ENCODE measurements at regions not wholly inside any gene's neighbourhood (a gene's known extent, or its start where the extent isn't known, plus 50 kb on each side); places are given as distances from the start of the nearest gene placed in this dataset.

DNA sequence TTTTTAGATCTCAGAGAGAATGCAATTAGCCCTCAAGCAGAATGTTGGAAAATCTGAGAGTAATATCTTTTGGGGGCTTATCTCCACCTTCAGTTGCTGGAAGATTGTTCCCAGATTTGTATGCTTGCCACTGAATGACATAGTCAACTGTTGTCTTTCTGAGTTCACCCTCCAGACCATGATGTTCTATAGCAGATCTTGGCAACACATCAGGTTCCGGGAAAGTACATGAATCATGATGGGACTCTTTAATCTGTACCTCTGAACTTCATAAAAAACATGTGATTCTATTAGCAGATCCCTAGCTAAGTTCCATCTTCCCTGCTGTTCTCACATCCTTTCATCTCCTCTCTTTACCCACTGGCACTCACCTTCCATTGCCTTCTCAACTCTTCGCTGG, 68.9 kb downstream of the PLCE1 start (continued):
- TF ChIP-seq, protein P1, sequence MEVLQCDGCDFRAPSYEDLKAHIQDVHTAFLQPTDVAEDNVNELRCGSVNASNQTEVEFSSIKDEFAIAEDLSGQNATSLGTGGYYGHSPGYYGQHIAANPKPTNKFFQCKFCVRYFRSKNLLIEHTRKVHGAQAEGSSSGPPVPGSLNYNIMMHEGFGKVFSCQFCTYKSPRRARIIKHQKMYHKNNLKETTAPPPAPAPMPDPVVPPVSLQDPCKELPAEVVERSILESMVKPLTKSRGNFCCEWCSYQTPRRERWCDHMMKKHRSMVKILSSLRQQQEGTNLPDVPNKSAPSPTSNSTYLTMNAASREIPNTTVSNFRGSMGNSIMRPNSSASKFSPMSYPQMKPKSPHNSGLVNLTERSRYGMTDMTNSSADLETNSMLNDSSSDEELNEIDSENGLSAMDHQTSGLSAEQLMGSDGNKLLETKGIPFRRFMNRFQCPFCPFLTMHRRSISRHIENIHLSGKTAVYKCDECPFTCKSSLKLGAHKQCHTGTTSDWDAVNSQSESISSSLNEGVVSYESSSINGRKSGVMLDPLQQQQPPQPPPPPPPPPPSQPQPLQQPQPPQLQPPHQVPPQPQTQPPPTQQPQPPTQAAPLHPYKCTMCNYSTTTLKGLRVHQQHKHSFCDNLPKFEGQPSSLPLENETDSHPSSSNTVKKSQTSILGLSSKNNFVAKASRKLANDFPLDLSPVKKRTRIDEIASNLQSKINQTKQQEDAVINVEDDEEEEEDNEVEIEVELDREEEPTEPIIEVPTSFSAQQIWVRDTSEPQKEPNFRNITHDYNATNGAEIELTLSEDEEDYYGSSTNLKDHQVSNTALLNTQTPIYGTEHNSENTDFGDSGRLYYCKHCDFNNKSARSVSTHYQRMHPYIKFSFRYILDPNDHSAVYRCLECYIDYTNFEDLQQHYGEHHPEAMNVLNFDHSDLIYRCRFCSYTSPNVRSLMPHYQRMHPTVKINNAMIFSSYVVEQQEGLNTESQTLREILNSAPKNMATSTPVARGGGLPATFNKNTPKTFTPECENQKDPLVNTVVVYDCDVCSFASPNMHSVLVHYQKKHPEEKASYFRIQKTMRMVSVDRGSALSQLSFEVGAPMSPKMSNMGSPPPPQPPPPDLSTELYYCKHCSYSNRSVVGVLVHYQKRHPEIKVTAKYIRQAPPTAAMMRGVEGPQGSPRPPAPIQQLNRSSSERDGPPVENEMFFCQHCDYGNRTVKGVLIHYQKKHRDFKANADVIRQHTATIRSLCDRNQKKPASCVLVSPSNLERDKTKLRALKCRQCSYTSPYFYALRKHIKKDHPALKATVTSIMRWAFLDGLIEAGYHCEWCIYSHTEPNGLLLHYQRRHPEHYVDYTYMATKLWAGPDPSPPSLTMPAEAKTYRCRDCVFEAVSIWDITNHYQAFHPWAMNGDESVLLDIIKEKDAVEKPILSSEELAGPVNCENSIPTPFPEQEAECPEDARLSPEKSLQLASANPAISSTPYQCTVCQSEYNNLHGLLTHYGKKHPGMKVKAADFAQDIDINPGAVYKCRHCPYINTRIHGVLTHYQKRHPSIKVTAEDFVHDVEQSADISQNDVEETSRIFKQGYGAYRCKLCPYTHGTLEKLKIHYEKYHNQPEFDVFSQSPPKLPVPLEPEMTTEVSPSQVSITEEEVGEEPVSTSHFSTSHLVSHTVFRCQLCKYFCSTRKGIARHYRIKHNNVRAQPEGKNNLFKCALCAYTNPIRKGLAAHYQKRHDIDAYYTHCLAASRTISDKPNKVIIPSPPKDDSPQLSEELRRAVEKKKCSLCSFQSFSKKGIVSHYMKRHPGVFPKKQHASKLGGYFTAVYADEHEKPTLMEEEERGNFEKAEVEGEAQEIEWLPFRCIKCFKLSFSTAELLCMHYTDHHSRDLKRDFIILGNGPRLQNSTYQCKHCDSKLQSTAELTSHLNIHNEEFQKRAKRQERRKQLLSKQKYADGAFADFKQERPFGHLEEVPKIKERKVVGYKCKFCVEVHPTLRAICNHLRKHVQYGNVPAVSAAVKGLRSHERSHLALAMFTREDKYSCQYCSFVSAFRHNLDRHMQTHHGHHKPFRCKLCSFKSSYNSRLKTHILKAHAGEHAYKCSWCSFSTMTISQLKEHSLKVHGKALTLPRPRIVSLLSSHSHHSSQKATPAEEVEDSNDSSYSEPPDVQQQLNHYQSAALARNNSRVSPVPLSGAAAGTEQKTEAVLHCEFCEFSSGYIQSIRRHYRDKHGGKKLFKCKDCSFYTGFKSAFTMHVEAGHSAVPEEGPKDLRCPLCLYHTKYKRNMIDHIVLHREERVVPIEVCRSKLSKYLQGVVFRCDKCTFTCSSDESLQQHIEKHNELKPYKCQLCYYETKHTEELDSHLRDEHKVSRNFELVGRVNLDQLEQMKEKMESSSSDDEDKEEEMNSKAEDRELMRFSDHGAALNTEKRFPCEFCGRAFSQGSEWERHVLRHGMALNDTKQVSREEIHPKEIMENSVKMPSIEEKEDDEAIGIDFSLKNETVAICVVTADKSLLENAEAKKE (CRISPR knock-in tag; IDR thresholded peaks at IDR 0.05) = no peak
- TF ChIP-seq CREB1 (CRISPR knock-in tag; IDR thresholded peaks at IDR 0.05; ENCODE audit: low read depth) (no peak), EZH2phosphoT487 (IDR thresholded peaks at IDR 0.05; ENCODE audit: unreplicated experiment) (no peak), STAT1 (IDR thresholded peaks at IDR 0.05; ENCODE audit: unreplicated experiment) (no peak)

DNA sequence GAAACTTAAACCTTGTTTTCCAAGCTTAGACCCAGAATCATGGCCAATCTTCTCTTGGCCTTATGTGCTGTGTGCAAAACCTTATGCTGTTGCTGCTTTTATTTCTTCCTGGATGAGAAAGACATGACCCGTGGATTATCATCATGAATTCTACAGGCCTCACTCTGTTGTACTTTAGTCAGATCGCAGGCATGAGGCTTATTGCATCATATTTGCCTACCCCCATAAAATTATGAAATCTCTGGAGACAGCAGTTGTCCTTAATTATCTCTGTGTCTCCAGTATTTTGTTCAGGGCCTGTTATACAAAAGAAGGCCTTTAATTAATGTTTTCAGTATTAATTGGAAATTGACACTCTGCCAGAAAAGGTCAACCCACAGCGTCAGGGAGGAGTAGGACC, 71.6 kb downstream of the PLCE1 start:
- Histone ChIP-seq H3K4me1 (ENCODE audit: insufficient read depth) (no peaks in the 10 kb centered on the region), H3K36me3 (ENCODE audit: insufficient read depth) (no peaks in the 10 kb centered on the region), H3K27ac (ENCODE audit: low read depth) (no peak overlapping the region), H3K9me2 (ENCODE audit: insufficient read depth) (no peaks in the 10 kb centered on the region), H2AFZ (no peak overlapping the region), H3K27me3 (ENCODE audit: insufficient read depth) (no peaks in the 10 kb centered on the region), H4K20me1 (replicated peaks; ENCODE audit: insufficient read depth) (no peaks in the 10 kb centered on the region; the same call in 1 of the 2 replicates), H3K4me3 (no peak overlapping the region), H3K79me2 (replicated peaks; ENCODE audit: insufficient read depth) (no peaks in the 10 kb centered on the region), H3F3A (replicated peaks; ENCODE audit: low read depth) (no peaks in the 10 kb centered on the region), H3K4me2 (no peak overlapping the region)
- Mint-ChIP-seq H3K4me1 (no peaks in the 10 kb centered on the region), H3K36me3 (ENCODE audit: low read depth) (no peaks in the 10 kb centered on the region), H3K27me3 (ENCODE audit: insufficient read depth, low read depth, poor library complexity) (peaks cover 9% of the 10 kb centered on the region), H3K27ac (no peak overlapping the region), H3K4me3 (no peak overlapping the region), H3K9me3 (no peaks in the 10 kb centered on the region)
- ATAC-seq (no peak), DNase-seq (ENCODE audit: low spot score) (no peak)
- TF ChIP-seq, protein P2, sequence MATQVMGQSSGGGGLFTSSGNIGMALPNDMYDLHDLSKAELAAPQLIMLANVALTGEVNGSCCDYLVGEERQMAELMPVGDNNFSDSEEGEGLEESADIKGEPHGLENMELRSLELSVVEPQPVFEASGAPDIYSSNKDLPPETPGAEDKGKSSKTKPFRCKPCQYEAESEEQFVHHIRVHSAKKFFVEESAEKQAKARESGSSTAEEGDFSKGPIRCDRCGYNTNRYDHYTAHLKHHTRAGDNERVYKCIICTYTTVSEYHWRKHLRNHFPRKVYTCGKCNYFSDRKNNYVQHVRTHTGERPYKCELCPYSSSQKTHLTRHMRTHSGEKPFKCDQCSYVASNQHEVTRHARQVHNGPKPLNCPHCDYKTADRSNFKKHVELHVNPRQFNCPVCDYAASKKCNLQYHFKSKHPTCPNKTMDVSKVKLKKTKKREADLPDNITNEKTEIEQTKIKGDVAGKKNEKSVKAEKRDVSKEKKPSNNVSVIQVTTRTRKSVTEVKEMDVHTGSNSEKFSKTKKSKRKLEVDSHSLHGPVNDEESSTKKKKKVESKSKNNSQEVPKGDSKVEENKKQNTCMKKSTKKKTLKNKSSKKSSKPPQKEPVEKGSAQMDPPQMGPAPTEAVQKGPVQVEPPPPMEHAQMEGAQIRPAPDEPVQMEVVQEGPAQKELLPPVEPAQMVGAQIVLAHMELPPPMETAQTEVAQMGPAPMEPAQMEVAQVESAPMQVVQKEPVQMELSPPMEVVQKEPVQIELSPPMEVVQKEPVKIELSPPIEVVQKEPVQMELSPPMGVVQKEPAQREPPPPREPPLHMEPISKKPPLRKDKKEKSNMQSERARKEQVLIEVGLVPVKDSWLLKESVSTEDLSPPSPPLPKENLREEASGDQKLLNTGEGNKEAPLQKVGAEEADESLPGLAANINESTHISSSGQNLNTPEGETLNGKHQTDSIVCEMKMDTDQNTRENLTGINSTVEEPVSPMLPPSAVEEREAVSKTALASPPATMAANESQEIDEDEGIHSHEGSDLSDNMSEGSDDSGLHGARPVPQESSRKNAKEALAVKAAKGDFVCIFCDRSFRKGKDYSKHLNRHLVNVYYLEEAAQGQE (IDR thresholded peaks at IDR 0.05; ENCODE audit: unreplicated experiment) = no peak
- TF ChIP-seq STAT1 (IDR thresholded peaks at IDR 0.05; ENCODE audit: unreplicated experiment) (no peak), ZNF114 (CRISPR knock-in tag; IDR thresholded peaks at IDR 0.05) (no peak), JUNB (IDR thresholded peaks at IDR 0.05; ENCODE audit: unreplicated experiment) (no peak)
- TF ChIP-seq, protein P3, sequence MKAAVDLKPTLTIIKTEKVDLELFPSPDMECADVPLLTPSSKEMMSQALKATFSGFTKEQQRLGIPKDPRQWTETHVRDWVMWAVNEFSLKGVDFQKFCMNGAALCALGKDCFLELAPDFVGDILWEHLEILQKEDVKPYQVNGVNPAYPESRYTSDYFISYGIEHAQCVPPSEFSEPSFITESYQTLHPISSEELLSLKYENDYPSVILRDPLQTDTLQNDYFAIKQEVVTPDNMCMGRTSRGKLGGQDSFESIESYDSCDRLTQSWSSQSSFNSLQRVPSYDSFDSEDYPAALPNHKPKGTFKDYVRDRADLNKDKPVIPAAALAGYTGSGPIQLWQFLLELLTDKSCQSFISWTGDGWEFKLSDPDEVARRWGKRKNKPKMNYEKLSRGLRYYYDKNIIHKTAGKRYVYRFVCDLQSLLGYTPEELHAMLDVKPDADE (IDR thresholded peaks at IDR 0.05) = no peak

Measured in GM23338 (cell line).